H1 (cell line): ENCODE measurements at regions not wholly inside any gene's neighbourhood (a gene's known extent, or its start where the extent isn't known, plus 50 kb on each side); places are given as distances from the start of the nearest gene placed in this dataset.

Experiments
- EP300 ChIP-seq, 2 experiments: IDR thresholded peaks; 1 replicate in 1 of 2; 2 replicates in 1 of 2; pipeline ENCODE4 v1.6.1; 2011 to 2012; ENCODE audit warnings: low read depth in 2 of 2, low read length in 2 of 2, mild to moderate bottlenecking in 2 of 2, borderline replicate concordance in 1 of 2, inconsistent platforms in 1 of 2, moderate library complexity in 1 of 2
- PHF8 ChIP-seq: fragments of 200-600 bp; sonication (generic); conservative IDR thresholded peaks from 2 replicates; pipeline ENCODE4 v1.7.1; 2012; ENCODE audit warnings: low read depth, mild to moderate bottlenecking, inconsistent platforms, low read length, moderate library complexity
- POLR2A ChIP-seq, 2 experiments: IDR thresholded peaks; 1 replicate in 1 of 2; 2 replicates in 1 of 2; pipeline ENCODE4 v1.6.1; 2011; ENCODE audit warnings: low read depth in 2 of 2, low read length in 2 of 2, mild to moderate bottlenecking in 2 of 2; ENCODE audit errors: control extremely low read depth in 1 of 2
- SIRT6 ChIP-seq: IDR thresholded peaks from one replicate; pipeline ENCODE4 v1.7.1; 2012; ENCODE audit warnings: low read length, inconsistent platforms
- SP1 ChIP-seq: IDR thresholded peaks from 2 replicates; pipeline ENCODE4 v1.6.1; 2011; ENCODE audit warnings: low read depth, low read length
- TAF1 ChIP-seq: IDR thresholded peaks from 2 replicates; pipeline ENCODE4 v1.6.1; 2011; ENCODE audit warnings: mild to moderate bottlenecking, low read depth, low read length
- TCF12 ChIP-seq: IDR thresholded peaks from 2 replicates; pipeline ENCODE4 v1.6.1; 2011; ENCODE audit warnings: low read depth, mild to moderate bottlenecking, low read length
- TF ChIP-seq, protein P1 (sequence below), 3 experiments: IDR thresholded peaks; 1 replicate in 2 of 3; 2 replicates in 1 of 3; pipeline versions ENCODE4 v1.5.1 to v1.6.1; 2011; ENCODE audit warnings: low read length in 3 of 3, mild to moderate bottlenecking in 3 of 3, inconsistent platforms in 2 of 3, low read depth in 1 of 3, moderate library complexity in 1 of 3; ENCODE audit not compliant: insufficient read depth in 1 of 3; ENCODE audit errors: control extremely low read depth in 1 of 3

DNA sequence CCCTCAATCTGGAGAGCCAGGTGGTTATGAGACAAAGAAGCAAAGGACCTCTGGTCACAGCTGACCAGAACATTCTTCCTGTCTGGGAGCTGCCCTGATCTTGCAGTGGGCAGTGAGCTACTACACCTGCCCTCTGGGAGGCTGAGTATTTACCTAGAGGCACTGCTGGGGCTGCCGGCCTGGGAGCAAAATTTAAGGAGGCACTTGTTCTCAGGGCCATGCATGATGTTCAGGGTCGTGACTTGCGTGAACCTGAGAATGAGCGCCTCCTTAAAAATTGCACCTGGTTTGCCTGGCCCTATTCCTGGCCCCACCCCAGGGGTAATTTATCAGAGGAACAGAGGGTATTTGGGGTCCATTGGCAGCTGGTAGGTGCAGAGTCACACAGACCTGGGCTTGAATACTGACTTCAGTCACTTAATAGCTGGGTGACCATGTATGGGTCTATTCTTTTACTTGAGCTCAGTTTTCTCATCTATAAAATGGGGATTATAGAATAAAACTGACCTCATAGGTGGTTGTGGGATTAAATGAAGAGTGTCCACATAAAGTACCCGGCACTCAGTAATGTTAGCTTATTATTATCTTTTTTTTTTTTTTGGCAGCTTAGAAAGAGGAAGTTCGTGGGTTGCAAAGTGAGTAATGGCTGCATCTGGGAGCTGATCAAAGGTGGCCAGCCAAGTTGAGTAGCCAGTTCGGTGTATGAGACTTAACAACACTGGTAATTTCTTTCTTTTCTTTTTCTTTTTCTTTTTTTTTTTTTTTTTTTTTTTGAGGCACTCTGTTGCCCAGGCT is 107.4 kb upstream of the MED13L start (continued):
- TF ChIP-seq, protein P1, sequence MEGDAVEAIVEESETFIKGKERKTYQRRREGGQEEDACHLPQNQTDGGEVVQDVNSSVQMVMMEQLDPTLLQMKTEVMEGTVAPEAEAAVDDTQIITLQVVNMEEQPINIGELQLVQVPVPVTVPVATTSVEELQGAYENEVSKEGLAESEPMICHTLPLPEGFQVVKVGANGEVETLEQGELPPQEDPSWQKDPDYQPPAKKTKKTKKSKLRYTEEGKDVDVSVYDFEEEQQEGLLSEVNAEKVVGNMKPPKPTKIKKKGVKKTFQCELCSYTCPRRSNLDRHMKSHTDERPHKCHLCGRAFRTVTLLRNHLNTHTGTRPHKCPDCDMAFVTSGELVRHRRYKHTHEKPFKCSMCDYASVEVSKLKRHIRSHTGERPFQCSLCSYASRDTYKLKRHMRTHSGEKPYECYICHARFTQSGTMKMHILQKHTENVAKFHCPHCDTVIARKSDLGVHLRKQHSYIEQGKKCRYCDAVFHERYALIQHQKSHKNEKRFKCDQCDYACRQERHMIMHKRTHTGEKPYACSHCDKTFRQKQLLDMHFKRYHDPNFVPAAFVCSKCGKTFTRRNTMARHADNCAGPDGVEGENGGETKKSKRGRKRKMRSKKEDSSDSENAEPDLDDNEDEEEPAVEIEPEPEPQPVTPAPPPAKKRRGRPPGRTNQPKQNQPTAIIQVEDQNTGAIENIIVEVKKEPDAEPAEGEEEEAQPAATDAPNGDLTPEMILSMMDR (IDR thresholded peaks at IDR 0.05; ENCODE audit: control extremely low read depth in 1 of 3, insufficient read depth in 1 of 3, low read depth in 1 of 3, low read length in 3 of 3) = peak in 1 of 3 experiments; percentile 2; a peak in 1 of 4 replicates
- TF ChIP-seq TAF1 = 0 out of 2 replicates have a peak, but pooled peaks have one; percentile 25
- TF ChIP-seq TCF12 = no peak
- TF ChIP-seq SP1 = peak; percentile 31; the same call in 1 of the 2 replicates
- no peak for TF ChIP-seq POLR2A (IDR thresholded peaks at IDR 0.05; ENCODE audit: control extremely low read depth in 1 of 2, low read depth in 2 of 2, low read length in 2 of 2)
- no peak for TF ChIP-seq SIRT6
- TF ChIP-seq EP300 (IDR thresholded peaks at IDR 0.05; ENCODE audit: borderline replicate concordance in 1 of 2, low read depth in 2 of 2, low read length in 2 of 2) = no peak
- TF ChIP-seq PHF8 = no peak
- TF ChIP-seq, all 59 proteins: peak for 5
